Naive thymus-derived CD8-positive, alpha-beta T cell (primary cell): ENCODE measurements at regions not wholly inside any gene's neighbourhood (a gene's known extent, or its start where the extent isn't known, plus 50 kb on each side); places are given as distances from the start of the nearest gene placed in this dataset.

Experiments used
- ATAC-seq, 2 donors: fragments of 150-1000 bp; cut with Tn5 transposase in 1 of 2; sonication (Bioruptor Pico), chemical (Tn5 transposase) in 1 of 2; 1 replicate in 1 of 2; 2 replicates in 1 of 2; pipeline ENCODE4 v1.10.0; 2021; ENCODE audit warnings: mild to moderate bottlenecking in 2 of 2, moderate library complexity in 2 of 2
- POLR2A ChIA-PET: fragments of 350-600 bp; sonication (Branson Sonifier 250); formaldehyde crosslinking; loops from one replicate; lab custom pipeline; 2021; ENCODE audit warnings: antibody characterized with exemption; lab: Charles Lee
- DNase-seq, 10 donors: peaks; one replicate each; pipeline versions ENCODE4 v3.0.0 to v3.0.0-alpha.2; 2020 to 2022
- H3K27ac Mint-ChIP-seq, 10 donors: one replicate each; pipeline ENCODE4 v1.8.0; 2020 to 2022; ENCODE audit warnings: mild to moderate bottlenecking in 10 of 10, mixed read lengths in 10 of 10, moderate library complexity in 4 of 10, inconsistent platforms in 1 of 10
- H3K27me3 Mint-ChIP-seq, 5 donors: one replicate each; pipeline ENCODE4 v1.8.0; 2021 to 2022; ENCODE audit warnings: mixed read lengths in 5 of 5
- H3K36me3 Mint-ChIP-seq, 3 donors: one replicate each; pipeline ENCODE4 v1.8.0; 2020 to 2022; ENCODE audit warnings: mixed read lengths in 3 of 3, mild to moderate bottlenecking in 2 of 3, inconsistent platforms in 1 of 3
- H3K4me1 Mint-ChIP-seq, 4 donors: one replicate each; pipeline ENCODE4 v1.8.0; 2021 to 2022; ENCODE audit warnings: mixed read lengths in 4 of 4
- H3K4me3 Mint-ChIP-seq, 10 donors: one replicate each; pipeline ENCODE4 v1.8.0; 2020 to 2022; ENCODE audit warnings: mild to moderate bottlenecking in 10 of 10, mixed read lengths in 10 of 10, moderate library complexity in 6 of 10, inconsistent platforms in 1 of 10
- H3K9me3 Mint-ChIP-seq, 9 donors: one replicate each; pipeline ENCODE4 v1.8.0; 2020 to 2022; ENCODE audit warnings: mixed read lengths in 9 of 9, mild to moderate bottlenecking in 3 of 9, inconsistent platforms in 1 of 9, moderate library complexity in 1 of 9

GRCh38 chr14:82604819-82605218 lies 1071.2 kb upstream of the SEL1L start:
- H3K9me3 Mint-ChIP-seq: peaks cover 0 to 16% (median 5%) of the 10 kb centered on the region in 9 donors
- no peaks in the 10 kb centered on the region for H3K4me1 Mint-ChIP-seq
- no peak overlapping the region for H3K27ac Mint-ChIP-seq
- ATAC-seq: no peak
- POLR2A ChIA-PET: no interaction called here
- H3K27me3 Mint-ChIP-seq: no peaks in the 10 kb centered on the region
- no peak for DNase-seq
- H3K36me3 Mint-ChIP-seq: no peaks in the 10 kb centered on the region
- H3K4me3 Mint-ChIP-seq: no peak overlapping the region

DNA sequence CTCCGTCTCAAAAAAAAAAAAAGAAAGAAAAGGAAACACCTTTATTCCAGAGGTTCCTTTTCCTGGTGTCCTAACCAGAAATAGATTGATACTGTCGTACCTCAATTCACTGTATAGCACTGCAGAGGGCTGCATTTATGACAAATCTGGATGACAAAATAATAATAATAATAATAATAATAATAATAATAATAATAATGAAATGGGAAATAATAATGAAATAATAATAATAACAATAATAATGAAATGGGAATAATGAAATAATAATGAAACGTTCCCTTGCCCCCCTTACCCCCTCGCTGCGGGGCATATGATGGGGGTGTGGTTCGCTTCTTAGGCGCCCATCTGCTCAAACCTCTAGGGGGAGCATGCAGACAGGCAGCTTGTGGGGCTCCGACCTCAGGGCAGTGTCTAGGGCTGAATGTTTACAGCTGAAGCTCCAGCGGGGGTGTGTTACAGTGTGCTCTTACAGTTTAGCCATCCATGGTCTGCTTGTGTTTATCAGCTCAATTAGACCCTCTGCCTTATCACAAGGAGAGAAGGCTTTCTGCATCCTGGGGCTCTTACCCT lies 1088.3 kb upstream of the SEL1L start:
- POLR2A ChIA-PET: no interaction called here
- peak in 1 of 10 donors; percentile 41 for DNase-seq
- peaks cover 0 to 20% (median 7%) of the 10 kb centered on the region in 9 donors for H3K9me3 Mint-ChIP-seq
- H3K27me3 Mint-ChIP-seq: no peaks in the 10 kb centered on the region
- no peak for ATAC-seq
- H3K36me3 Mint-ChIP-seq: no peaks in the 10 kb centered on the region
- no peaks in the 10 kb centered on the region for H3K4me1 Mint-ChIP-seq
- H3K27ac Mint-ChIP-seq: no peak overlapping the region
- no peak overlapping the region for H3K4me3 Mint-ChIP-seq

GRCh38 chr14:82626156-82627066 lies 1092.8 kb upstream of the SEL1L start:
- no peaks in the 10 kb centered on the region for H3K27me3 Mint-ChIP-seq
- H3K36me3 Mint-ChIP-seq: no peaks in the 10 kb centered on the region
- no peak for DNase-seq
- POLR2A ChIA-PET: no interaction called here
- H3K9me3 Mint-ChIP-seq: peaks cover 0 to 30% (median 10%) of the 10 kb centered on the region in 9 donors
- H3K27ac Mint-ChIP-seq: no peak overlapping the region
- no peak overlapping the region for H3K4me3 Mint-ChIP-seq
- ATAC-seq: no peak
- no peaks in the 10 kb centered on the region for H3K4me1 Mint-ChIP-seq

DNA sequence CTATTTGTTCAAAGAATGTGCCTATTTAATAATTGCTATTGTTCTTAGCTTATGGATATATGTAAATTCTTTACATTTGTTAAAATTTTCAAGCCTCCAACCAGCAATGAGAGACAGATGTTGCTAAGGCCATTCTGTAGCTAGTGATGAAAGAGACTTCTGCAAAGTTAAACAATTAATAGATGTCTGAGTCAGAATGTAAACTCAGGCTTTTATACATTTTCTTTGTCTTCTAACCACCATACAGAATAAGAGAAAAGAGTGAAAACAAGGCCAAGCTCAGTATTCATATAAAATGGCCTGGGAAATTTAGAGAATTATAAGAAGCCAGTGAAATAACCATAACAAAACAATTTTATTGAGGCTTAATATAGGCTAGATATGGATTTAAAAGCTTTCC lies 1102.3 kb upstream of the SEL1L start:
- H3K36me3 Mint-ChIP-seq: peaks cover 0 to 6% (median 0%) of the 10 kb centered on the region in 3 donors
- no peak overlapping the region for H3K4me3 Mint-ChIP-seq
- H3K9me3 Mint-ChIP-seq: peaks cover 9 to 38% (median 16%) of the 10 kb centered on the region in 9 donors
- no peaks in the 10 kb centered on the region for H3K27me3 Mint-ChIP-seq
- no peak for DNase-seq
- no peak overlapping the region for H3K27ac Mint-ChIP-seq
- ATAC-seq: no peak
- POLR2A ChIA-PET: no interaction called here
- H3K4me1 Mint-ChIP-seq: no peaks in the 10 kb centered on the region

- Mint-ChIP-seq H3K36me3 (peaks cover 0 to 6% (median 0%) of the 10 kb centered on the region in 3 donors), H3K4me3 (no peak overlapping the region), H3K27ac (no peak overlapping the region), H3K27me3 (no peaks in the 10 kb centered on the region), H3K4me1 (no peaks in the 10 kb centered on the region), H3K9me3 (peaks cover 9 to 32% (median 15%) of the 10 kb centered on the region in 9 donors)
- POLR2A ChIA-PET: no interaction called here
- ATAC-seq: no peak
- no peak for DNase-seq
Observed at GRCh38 chr14:82636426-82636825, 1102.8 kb upstream of the SEL1L start.

DNA sequence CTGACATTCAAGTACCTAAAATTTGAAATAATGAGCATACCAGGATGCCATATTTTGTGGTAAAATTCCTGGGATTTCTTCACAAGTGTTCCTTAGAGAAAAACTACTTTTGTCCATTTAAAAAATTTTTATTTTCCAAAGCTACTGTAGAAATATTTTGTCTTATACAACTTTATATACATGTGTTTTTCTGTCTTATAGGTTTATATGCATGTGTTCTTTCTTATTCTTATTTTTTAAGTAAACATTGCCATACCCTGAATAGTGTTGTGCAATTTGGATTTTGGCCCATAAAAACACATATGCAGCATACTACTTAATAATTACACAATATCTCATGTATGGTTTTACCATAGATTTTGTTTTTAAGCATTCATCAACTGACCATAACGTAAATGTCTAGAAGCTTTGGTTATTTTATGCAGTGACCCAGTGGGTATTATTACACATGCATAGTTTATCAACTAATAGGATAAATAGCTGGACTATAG lies 1107.4 kb upstream of the SEL1L start:
- Mint-ChIP-seq H3K4me1 (no peaks in the 10 kb centered on the region), H3K9me3 (peaks cover 0 to 14% (median 6%) of the 10 kb centered on the region in 9 donors), H3K36me3 (peaks cover 0 to 5% (median 0%) of the 10 kb centered on the region in 3 donors), H3K27ac (no peak overlapping the region), H3K27me3 (no peaks in the 10 kb centered on the region), H3K4me3 (no peak overlapping the region)
- DNase-seq (no peak), ATAC-seq (no peak)
- POLR2A ChIA-PET: no interaction called here

- Mint-ChIP-seq H3K4me1 (no peaks in the 10 kb centered on the region), H3K27me3 (no peaks in the 10 kb centered on the region), H3K36me3 (peaks cover 0 to 5% (median 0%) of the 10 kb centered on the region in 3 donors), H3K27ac (no peak overlapping the region), H3K4me3 (peak overlapping the region in 7 of 10 donors; percentile 13 to 73 (median 57)), H3K9me3 (peaks cover 0 to 14% (median 3%) of the 10 kb centered on the region in 9 donors)
- DNase-seq: peak in 3 of 10 donors; percentile 11 to 26 (median 21)
- POLR2A ChIA-PET: no interaction called here
- ATAC-seq: peak; percentile 46 to 66
Observed at GRCh38 chr14:82642425-82642824, 1108.8 kb upstream of the SEL1L start.

DNA sequence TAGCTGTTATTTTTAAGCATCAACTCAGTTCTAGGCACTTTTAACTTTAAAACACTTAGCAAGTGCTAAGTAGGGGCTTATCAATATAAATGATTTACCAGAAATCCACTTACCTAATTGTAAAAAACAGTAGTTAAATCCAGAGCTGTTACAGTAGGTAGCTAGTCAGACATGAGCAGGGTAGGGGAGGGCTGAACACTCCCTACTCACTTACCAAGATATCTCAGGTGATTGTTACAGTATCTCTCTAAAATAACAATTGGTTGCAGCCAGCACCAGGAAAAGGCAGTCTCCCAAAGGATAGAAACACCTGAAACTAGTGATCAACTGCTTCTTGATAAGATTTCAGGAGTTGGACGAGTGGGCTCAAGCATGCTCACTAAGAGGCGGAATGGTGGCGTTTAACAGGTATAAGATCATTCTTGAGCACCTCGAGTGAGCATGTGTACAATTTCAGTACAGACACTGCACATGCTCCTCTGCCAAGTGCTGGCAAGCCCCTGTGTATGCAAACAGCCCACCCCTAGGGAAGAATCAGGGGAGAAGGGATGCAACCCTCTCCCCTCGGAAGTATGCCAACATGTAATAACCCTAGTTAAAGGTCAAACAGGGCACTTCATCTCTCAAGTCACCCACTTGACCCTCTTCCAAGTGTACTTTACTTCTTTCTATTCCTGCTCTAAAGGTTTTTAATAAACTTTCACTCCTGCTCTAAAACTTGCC lies 1113.6 kb upstream of the SEL1L start:
- POLR2A ChIA-PET: no interaction called here
- Mint-ChIP-seq H3K9me3 (peaks cover 0 to 14% (median 5%) of the 10 kb centered on the region in 9 donors), H3K4me3 (no peak overlapping the region)

GRCh38 chr14:82655770-82656169 lies 1122.1 kb upstream of the SEL1L start:
- Mint-ChIP-seq H3K4me3 (no peak overlapping the region), H3K36me3 (no peaks in the 10 kb centered on the region), H3K27ac (no peak overlapping the region), H3K4me1 (no peaks in the 10 kb centered on the region), H3K27me3 (no peaks in the 10 kb centered on the region), H3K9me3 (peaks cover 0 to 14% (median 5%) of the 10 kb centered on the region in 9 donors)
- DNase-seq (no peak), ATAC-seq (no peak)
- POLR2A ChIA-PET: no interaction called here

More for the DNA sequence above, 1113.6 kb upstream of the SEL1L start:
- DNase-seq (no peak), ATAC-seq (no peak)
- Mint-ChIP-seq H3K27ac (no peak overlapping the region), H3K4me1 (no peaks in the 10 kb centered on the region), H3K36me3 (peaks cover 0 to 5% (median 0%) of the 10 kb centered on the region in 3 donors), H3K27me3 (no peaks in the 10 kb centered on the region)

- DNase-seq (no peak), ATAC-seq (no peak)
- Mint-ChIP-seq H3K27ac (no peak overlapping the region), H3K27me3 (no peaks in the 10 kb centered on the region), H3K4me1 (no peaks in the 10 kb centered on the region), H3K36me3 (no peaks in the 10 kb centered on the region), H3K4me3 (no peak overlapping the region), H3K9me3 (peaks cover 0 to 16% (median 2%) of the 10 kb centered on the region in 9 donors)
- POLR2A ChIA-PET: no interaction called here
Observed at GRCh38 chr14:82657186-82657675, 1123.6 kb upstream of the SEL1L start.

DNA sequence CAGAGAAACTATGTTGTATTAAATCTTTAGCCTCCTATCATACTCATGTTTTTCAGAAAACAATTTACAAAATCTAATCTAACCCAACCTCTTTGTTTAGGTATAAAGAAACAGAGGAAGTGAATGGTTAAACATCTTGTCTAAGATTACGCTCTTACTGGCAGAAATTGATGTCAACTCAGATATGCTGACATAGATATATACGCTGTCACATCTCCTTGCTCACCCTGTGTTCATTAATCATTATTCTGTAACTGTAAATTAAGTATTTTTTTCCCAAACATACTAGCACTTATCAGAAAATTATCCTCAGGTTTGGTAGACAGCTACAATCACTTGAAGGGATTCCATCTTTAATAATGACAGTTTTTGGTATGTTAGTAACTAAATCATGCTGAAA lies 1127.6 kb upstream of the SEL1L start:
- Mint-ChIP-seq H3K9me3 (peaks cover 0 to 16% (median 4%) of the 10 kb centered on the region in 9 donors), H3K27me3 (no peaks in the 10 kb centered on the region), H3K4me3 (no peak overlapping the region), H3K4me1 (no peaks in the 10 kb centered on the region), H3K36me3 (no peaks in the 10 kb centered on the region), H3K27ac (no peak overlapping the region)
- DNase-seq (no peak), ATAC-seq (no peak)
- POLR2A ChIA-PET: no interaction called here

- POLR2A ChIA-PET: no interaction called here
- H3K9me3 Mint-ChIP-seq: peaks cover 0 to 10% (median 6%) of the 10 kb centered on the region in 9 donors
- H3K36me3 Mint-ChIP-seq: peaks cover 0 to 5% (median 0%) of the 10 kb centered on the region in 3 donors
- DNase-seq (no peak), ATAC-seq (no peak)
- no peaks in the 10 kb centered on the region for H3K4me1 Mint-ChIP-seq
- H3K4me3 Mint-ChIP-seq: no peak overlapping the region
- H3K27ac Mint-ChIP-seq: no peak overlapping the region
- H3K27me3 Mint-ChIP-seq: no peaks in the 10 kb centered on the region
Observed at GRCh38 chr14:82667006-82667405, 1133.4 kb upstream of the SEL1L start.
